Neural cell (in vitro differentiated cells): ENCODE measurements at regions not wholly inside any gene's neighbourhood (a gene's known extent, or its start where the extent isn't known, plus 50 kb on each side); places are given as distances from the start of the nearest gene placed in this dataset.

Source experiments
- H2AFZ ChIP-seq: fragments of 200-600, 300-800 bp; sonication (generic), shearing (Covaris generic); 2 replicates; pipeline ENCODE4 v1.6.0; 2014; ENCODE audit warnings: low read depth, mild to moderate bottlenecking, antibody characterized with exemption, low read length, moderate library complexity
- H3F3A ChIP-seq: fragments of 200-600 bp; shearing (Covaris generic); 2 replicates; pipeline ENCODE4 v1.6.1; 2016; ENCODE audit warnings: mild to moderate bottlenecking, moderate library complexity, mixed read lengths, antibody characterized with exemption, low read length; ENCODE audit not compliant: insufficient read depth, poor library complexity, severe bottlenecking
- H3K27ac ChIP-seq: fragments of 200-600, 300-800 bp; sonication (generic), shearing (Covaris generic); 2 replicates; pipeline ENCODE4 v1.5.1; 2014; ENCODE audit warnings: mild to moderate bottlenecking, low read length, moderate library complexity
- H3K27me3 ChIP-seq: fragments of 300-800, 200-600 bp; sonication (generic), shearing (Covaris generic); 2 replicates; pipeline ENCODE4 v1.6.0; 2014; ENCODE audit warnings: mild to moderate bottlenecking, low read depth, low read length, moderate library complexity; ENCODE audit not compliant: insufficient read depth
- H3K36me3 ChIP-seq: fragments of 300-800, 200-600 bp; sonication (generic), shearing (Covaris generic); 2 replicates; pipeline ENCODE4 v1.5.1; 2014; ENCODE audit warnings: mild to moderate bottlenecking, antibody characterized with exemption, low read length, moderate library complexity; ENCODE audit not compliant: insufficient read depth
- H3K4me2 ChIP-seq: fragments of 300-800, 200-600 bp; sonication (generic), shearing (Covaris generic); 2 replicates; pipeline ENCODE4 v1.6.0; 2014; ENCODE audit warnings: mild to moderate bottlenecking, low read length
- H3K4me3 ChIP-seq: fragments of 300-800, 200-600 bp; sonication (generic), shearing (Covaris generic); 2 replicates; pipeline ENCODE4 v1.5.1; 2014; ENCODE audit warnings: mild to moderate bottlenecking, low read length, moderate library complexity
- H3K79me2 ChIP-seq: fragments of 200-600 bp; shearing (Covaris generic); replicated peaks from 2 replicates; pipeline ENCODE4 v1.6.0; 2014; ENCODE audit warnings: mild to moderate bottlenecking, low read length, moderate library complexity; ENCODE audit not compliant: insufficient read depth
- H3K9ac ChIP-seq: fragments of 300-800, 200-600 bp; sonication (generic), shearing (Covaris generic); 2 replicates; pipeline ENCODE4 v1.6.1; 2016; ENCODE audit warnings: mild to moderate bottlenecking, low read length, mixed read lengths
- H3K9me2 ChIP-seq: fragments of 200-600 bp; shearing (Covaris generic); 2 replicates; pipeline ENCODE4 v1.6.1; 2016; ENCODE audit warnings: mild to moderate bottlenecking, low read length, mixed read lengths; ENCODE audit not compliant: insufficient read depth
- H3K9me3 ChIP-seq: fragments of 200-600, 300-800 bp; sonication (generic), shearing (Covaris generic); 2 replicates; pipeline ENCODE4 v1.6.1; 2016; ENCODE audit warnings: mild to moderate bottlenecking, mixed run types, low read length, moderate library complexity, mixed read lengths
- H4K20me1 ChIP-seq: fragments of 200-600 bp; shearing (Covaris generic); 2 replicates; pipeline ENCODE4 v1.6.1; 2016; ENCODE audit warnings: mild to moderate bottlenecking, mixed run types; ENCODE audit not compliant: insufficient read depth
- CTCF ChIP-seq: fragments of 450-650 bp; IDR thresholded peaks from 2 replicates; pipeline ENCODE4 v1.5.1; 2014; ENCODE audit warnings: antibody characterized with exemption, mild to moderate bottlenecking, moderate library complexity; ENCODE audit not compliant: poor library complexity, severe bottlenecking
- EP300 ChIP-seq: fragments of 450-650 bp; conservative IDR thresholded peaks from 2 replicates; pipeline ENCODE4 v1.6.1; 2014; ENCODE audit warnings: antibody characterized with exemption, mild to moderate bottlenecking, moderate library complexity; ENCODE audit not compliant: poor library complexity, severe bottlenecking
- RAD21 ChIP-seq: fragments of 450-650 bp; conservative IDR thresholded peaks from 2 replicates; pipeline ENCODE4 v1.6.1; 2014; ENCODE audit warnings: antibody characterized with exemption, mild to moderate bottlenecking, moderate library complexity
- REST ChIP-seq: IDR thresholded peaks from 2 replicates; pipeline ENCODE4 v1.6.1; 2012; ENCODE audit warnings: borderline replicate concordance
- TAF1 ChIP-seq: IDR thresholded peaks from 2 replicates; pipeline ENCODE4 v1.6.1; 2012; ENCODE audit warnings: low read depth

GRCh38 chr4:56181140-56181953 is 205.9 kb downstream of the AASDH start:
- TF ChIP-seq CTCF, result no peak
- no peak for TF ChIP-seq EP300
- TF ChIP-seq RAD21, result no peak
- TF ChIP-seq TAF1, result no peak
- Histone ChIP-seq H3K4me3 (no peak overlapping the region), H3K9me3 (no peaks in the 10 kb centered on the region), H2AFZ (no peak overlapping the region), H4K20me1 (no peaks in the 10 kb centered on the region), H3K27me3 (no peaks in the 10 kb centered on the region), H3F3A (no peaks in the 10 kb centered on the region), H3K9ac (no peak overlapping the region), H3K9me2 (no peaks in the 10 kb centered on the region), H3K4me2 (no peak overlapping the region), H3K27ac (no peak overlapping the region), H3K79me2 (peaks cover 8% of the 10 kb centered on the region), H3K36me3 (no peaks in the 10 kb centered on the region)

- H3K9me2 ChIP-seq, result no peaks in the 10 kb centered on the region
- no peak overlapping the region for H3K4me2 ChIP-seq
- TF ChIP-seq EP300 (no peak), CTCF (no peak), REST (no peak)
- no peaks in the 10 kb centered on the region for H3K9me3 ChIP-seq
- H3K27me3 ChIP-seq, result no peaks in the 10 kb centered on the region
- H3K27ac ChIP-seq, result no peak overlapping the region
- no peaks in the 10 kb centered on the region for H3K36me3 ChIP-seq
- H3K9ac ChIP-seq, result no peak overlapping the region
- peaks cover 19% of the 10 kb centered on the region for H3K79me2 ChIP-seq
- H3K4me3 ChIP-seq, result no peak overlapping the region
- H2AFZ ChIP-seq, result no peak overlapping the region
- no peaks in the 10 kb centered on the region for H3F3A ChIP-seq
- no peaks in the 10 kb centered on the region for H4K20me1 ChIP-seq
Measured at GRCh38 chr4:56169061-56169460, 218.2 kb downstream of the AASDH start.
